ENCODE measurements at regions not wholly inside any gene's neighbourhood (a gene's known extent, or its start where the extent isn't known, plus 50 kb on each side); places are given as distances from the start of the nearest gene placed in this dataset.

GRCh38 chr2:2950403-2950952, 427.1 kb downstream of the EIPR1 start:
- DNase-seq (ENCODE audit: low read depth in 2 of 2) = no peak
- no peak for TF ChIP-seq EZH2 (IDR thresholded peaks at IDR 0.05; ENCODE audit: low read length, missing control alignments)
- TF ChIP-seq CTCF (conservative IDR thresholded peaks at IDR 0.05 in 1 of 2, IDR thresholded peaks at IDR 0.05 in 1 of 2; ENCODE audit: low read depth in 1 of 2, low read length in 2 of 2) = no peak

GRCh38 chr2:2947406-2947805, 430.2 kb downstream of the EIPR1 start:
- no peak for DNase-seq (ENCODE audit: low read depth in 2 of 2)
- Histone ChIP-seq H3K9ac (ENCODE audit: insufficient read depth, low read length) (no peak overlapping the region), H4K20me1 (ENCODE audit: control insufficient read depth, extremely low read depth, insufficient read depth, low read length) (no peaks in the 10 kb centered on the region), H3K4me1 (ENCODE audit: control insufficient read depth, extremely low read depth, insufficient read depth, low read length) (no peaks in the 10 kb centered on the region), H3K9me3 (ENCODE audit: control insufficient read depth, insufficient read depth, low read depth, low read length) (no peaks in the 10 kb centered on the region), H3K36me3 (ENCODE audit: control insufficient read depth, insufficient read depth, low read length) (no peaks in the 10 kb centered on the region), H2AFZ (ENCODE audit: low read length) (no peak overlapping the region), H3K4me3 (replicated peaks in 1 of 4; ENCODE audit: control extremely low read depth in 1 of 4, insufficient read depth in 1 of 4, low read depth in 3 of 4, low read length in 4 of 4) (no peak overlapping the region), H3K4me2 (ENCODE audit: extremely low read depth, insufficient read depth, low read length) (no peak overlapping the region), H3K27ac (ENCODE audit: insufficient read depth, low read length) (no peak overlapping the region), H3K27me3 (ENCODE audit: control insufficient read depth, insufficient read depth, low read length) (no peaks in the 10 kb centered on the region), H3K79me2 (ENCODE audit: control insufficient read depth, insufficient read depth, low read length) (no peaks in the 10 kb centered on the region)
- TF ChIP-seq CTCF (conservative IDR thresholded peaks at IDR 0.05 in 1 of 2, IDR thresholded peaks at IDR 0.05 in 1 of 2; ENCODE audit: low read depth in 1 of 2, low read length in 2 of 2) (no peak), EZH2 (IDR thresholded peaks at IDR 0.05; ENCODE audit: low read length, missing control alignments) (no peak)

More at GRCh38 chr2:2950403-2950952, 427.1 kb downstream of the EIPR1 start:
- H3K79me2 ChIP-seq (ENCODE audit: control insufficient read depth, insufficient read depth, low read length) = no peaks in the 10 kb centered on the region
- no peaks in the 10 kb centered on the region for H3K9me3 ChIP-seq (ENCODE audit: control insufficient read depth, insufficient read depth, low read depth, low read length)
- no peak overlapping the region for H3K4me3 ChIP-seq (replicated peaks in 1 of 4; ENCODE audit: control extremely low read depth in 1 of 4, insufficient read depth in 1 of 4, low read depth in 3 of 4, low read length in 4 of 4)
- H3K4me2 ChIP-seq (ENCODE audit: extremely low read depth, insufficient read depth, low read length) = no peak overlapping the region
- H3K27me3 ChIP-seq (ENCODE audit: control insufficient read depth, insufficient read depth, low read length) = no peaks in the 10 kb centered on the region
- no peaks in the 10 kb centered on the region for H4K20me1 ChIP-seq (ENCODE audit: control insufficient read depth, extremely low read depth, insufficient read depth, low read length)
- H2AFZ ChIP-seq (ENCODE audit: low read length) = no peak overlapping the region
- no peak overlapping the region for H3K27ac ChIP-seq (ENCODE audit: insufficient read depth, low read length)
- H3K9ac ChIP-seq (ENCODE audit: insufficient read depth, low read length) = no peak overlapping the region
- H3K36me3 ChIP-seq (ENCODE audit: control insufficient read depth, insufficient read depth, low read length) = no peaks in the 10 kb centered on the region
- no peaks in the 10 kb centered on the region for H3K4me1 ChIP-seq (ENCODE audit: control insufficient read depth, extremely low read depth, insufficient read depth, low read length)

GRCh38 chr2:2942906-2943305, 434.7 kb downstream of the EIPR1 start:
- no peaks in the 10 kb centered on the region for H3K36me3 ChIP-seq (ENCODE audit: control insufficient read depth, insufficient read depth, low read length)
- DNase-seq (ENCODE audit: low read depth in 2 of 2) = no peak
- H3K9me3 ChIP-seq (ENCODE audit: control insufficient read depth, insufficient read depth, low read depth, low read length) = no peaks in the 10 kb centered on the region
- H4K20me1 ChIP-seq (ENCODE audit: control insufficient read depth, extremely low read depth, insufficient read depth, low read length) = no peaks in the 10 kb centered on the region
- no peaks in the 10 kb centered on the region for H3K4me1 ChIP-seq (ENCODE audit: control insufficient read depth, extremely low read depth, insufficient read depth, low read length)
- no peaks in the 10 kb centered on the region for H3K27me3 ChIP-seq (ENCODE audit: control insufficient read depth, insufficient read depth, low read length)
- no peak overlapping the region for H3K4me2 ChIP-seq (ENCODE audit: extremely low read depth, insufficient read depth, low read length)
- no peaks in the 10 kb centered on the region for H3K79me2 ChIP-seq (ENCODE audit: control insufficient read depth, insufficient read depth, low read length)
- H3K9ac ChIP-seq (ENCODE audit: insufficient read depth, low read length) = no peak overlapping the region
- no peak overlapping the region for H2AFZ ChIP-seq (ENCODE audit: low read length)
- H3K27ac ChIP-seq (ENCODE audit: insufficient read depth, low read length) = no peak overlapping the region
- TF ChIP-seq CTCF (conservative IDR thresholded peaks at IDR 0.05 in 1 of 2, IDR thresholded peaks at IDR 0.05 in 1 of 2; ENCODE audit: low read depth in 1 of 2, low read length in 2 of 2) (no peak), EZH2 (IDR thresholded peaks at IDR 0.05; ENCODE audit: low read length, missing control alignments) (no peak)
- H3K4me3 ChIP-seq (replicated peaks in 1 of 4; ENCODE audit: control extremely low read depth in 1 of 4, insufficient read depth in 1 of 4, low read depth in 3 of 4, low read length in 4 of 4) = no peak overlapping the region

All from fibroblast of lung (primary cell).